Caco-2 (cell line): ENCODE measurements at regions not wholly inside any gene's neighbourhood (a gene's known extent, or its start where the extent isn't known, plus 50 kb on each side); places are given as distances from the start of the nearest gene placed in this dataset.

ENCODE experiments used
- BruUV-seq: library from RNA; stranded (reverse); fragments of 400-500 nt; replicated peaks from 2 replicates; lab custom pipeline; 2021; lab: Mats Ljungman, UMichigan
- CTCF ChIA-PET: fragments of 300-600 bp; sonication (Branson Sonifier 250); formaldehyde crosslinking; loops from one replicate; lab custom pipeline; 2022; ENCODE audit warnings: antibody characterized with exemption; lab: Charles Lee
- POLR2A ChIA-PET: fragments of 300-600 bp; sonication (Branson Sonifier 250); formaldehyde crosslinking; loops from one replicate; lab custom pipeline; 2022; ENCODE audit warnings: antibody characterized with exemption; lab: Charles Lee
- DNase-seq, 2 experiments: peaks; one replicate each; pipeline versions ENCODE4 v3.0.0 to v3.0.0-alpha.2; 2020 to 2022
- H3K27me3 ChIP-seq: replicated peaks from 2 replicates; pipeline ENCODE4 v1.6.0; 2011; ENCODE audit warnings: low read length; ENCODE audit not compliant: control insufficient read depth, insufficient read depth
- H3K36me3 ChIP-seq: 2 replicates; pipeline ENCODE4 v1.5.1; 2011; ENCODE audit warnings: low read length; ENCODE audit not compliant: control insufficient read depth, insufficient read depth
- H3K4me1 ChIP-seq: fragments of 250-450 bp; sonication (Bioruptor Pico); 2 replicates; pipeline ENCODE4 v1.5.1; 2020; ENCODE audit warnings: mild to moderate bottlenecking
- H3K4me3 ChIP-seq: 2 replicates; pipeline ENCODE4 v1.5.1; 2011; ENCODE audit warnings: low read depth, mild to moderate bottlenecking, control low read depth, low read length
- H3K9me3 ChIP-seq: fragments of 250-450 bp; sonication (Bioruptor Pico); 2 replicates; pipeline ENCODE4 v1.5.1; 2020; ENCODE audit warnings: mild to moderate bottlenecking, moderate library complexity
- H3K27ac Mint-ChIP-seq: one replicate; pipeline ENCODE4 v1.8.0; 2022; ENCODE audit warnings: mixed read lengths; ENCODE audit not compliant: unreplicated experiment
- H3K27me3 Mint-ChIP-seq: one replicate; pipeline ENCODE4 v1.8.0; 2022; ENCODE audit warnings: mixed read lengths; ENCODE audit not compliant: insufficient read depth, unreplicated experiment
- H3K36me3 Mint-ChIP-seq: one replicate; pipeline ENCODE4 v1.8.0; 2022; ENCODE audit warnings: mild to moderate bottlenecking, mixed read lengths; ENCODE audit not compliant: insufficient read depth, unreplicated experiment
- H3K4me1 Mint-ChIP-seq: one replicate; pipeline ENCODE4 v1.8.0; 2022; ENCODE audit warnings: low read depth, mixed read lengths; ENCODE audit not compliant: unreplicated experiment
- H3K4me3 Mint-ChIP-seq: one replicate; pipeline ENCODE4 v1.8.0; 2022; ENCODE audit warnings: mild to moderate bottlenecking, moderate library complexity, mixed read lengths; ENCODE audit not compliant: unreplicated experiment
- H3K9me3 Mint-ChIP-seq: one replicate; pipeline ENCODE4 v1.8.0; 2022; ENCODE audit warnings: mixed read lengths; ENCODE audit not compliant: unreplicated experiment
- CTCF ChIP-seq, 2 experiments: fragments of 200-600 bp in 1 of 2; IDR thresholded peaks; 1 replicate in 1 of 2; 2 replicates in 1 of 2; pipeline versions ENCODE4 v1.5.1 to v1.8.0; 2011 to 2022; ENCODE audit warnings: antibody characterized with exemption in 1 of 2, control low read depth in 1 of 2, inconsistent platforms in 1 of 2, low read depth in 1 of 2, low read length in 1 of 2, mild to moderate bottlenecking in 1 of 2, moderate library complexity in 1 of 2; ENCODE audit not compliant: insufficient read depth in 1 of 2, severe bottlenecking in 1 of 2, unreplicated experiment in 1 of 2
- intact Hi-C: fragments of 100-400 bp; cut with micrococcal nuclease; formaldehyde crosslinking; loops from one replicate; pipeline ENCODE4 v1.10.0; 2022; ENCODE audit not compliant: unreplicated experiment

GRCh38 chr1:219430419-219430818, 182.5 kb downstream of the ZC3H11B start:
- no peak overlapping the region for H3K4me3 Mint-ChIP-seq
- no peak for TF ChIP-seq CTCF (IDR thresholded peaks at IDR 0.05; ENCODE audit: insufficient read depth in 1 of 2, low read depth in 1 of 2, low read length in 1 of 2, severe bottlenecking in 1 of 2, unreplicated experiment in 1 of 2)
- H3K9me3 Mint-ChIP-seq: no peaks in the 10 kb centered on the region
- H3K9me3 ChIP-seq: no peaks in the 10 kb centered on the region
- no peak overlapping the region for H3K4me3 ChIP-seq
- DNase-seq: no peak
- CTCF ChIA-PET: no interaction called here
- H3K36me3 Mint-ChIP-seq: no peaks in the 10 kb centered on the region
- intact Hi-C loops: no loop called here
- no peaks in the 10 kb centered on the region for H3K36me3 ChIP-seq
- POLR2A ChIA-PET: no interaction called here
- H3K27me3 ChIP-seq: no peaks in the 10 kb centered on the region
- H3K4me1 Mint-ChIP-seq: no peaks in the 10 kb centered on the region
- no peaks in the 10 kb centered on the region for H3K4me1 ChIP-seq
- H3K27ac Mint-ChIP-seq: no peak overlapping the region
- no peaks in the 10 kb centered on the region for H3K27me3 Mint-ChIP-seq
- no TSS peak for BruUV-seq

- Mint-ChIP-seq H3K9me3 (no peaks in the 10 kb centered on the region), H3K27me3 (no peaks in the 10 kb centered on the region), H3K4me1 (no peaks in the 10 kb centered on the region), H3K27ac (no peak overlapping the region), H3K4me3 (no peak overlapping the region), H3K36me3 (no peaks in the 10 kb centered on the region)
- CTCF ChIA-PET: no interaction called here
- no peak for TF ChIP-seq CTCF (IDR thresholded peaks at IDR 0.05; ENCODE audit: insufficient read depth in 1 of 2, low read depth in 1 of 2, low read length in 1 of 2, severe bottlenecking in 1 of 2, unreplicated experiment in 1 of 2)
- H3K9me3 ChIP-seq: no peaks in the 10 kb centered on the region
- POLR2A ChIA-PET: no interaction called here
- no peak overlapping the region for H3K4me3 ChIP-seq
- intact Hi-C loops: no loop called here
- no peak for DNase-seq
- no TSS peak for BruUV-seq
- no peaks in the 10 kb centered on the region for H3K27me3 ChIP-seq
- no peaks in the 10 kb centered on the region for H3K4me1 ChIP-seq
- H3K36me3 ChIP-seq: no peaks in the 10 kb centered on the region
Observed at GRCh38 chr1:219428651-219429050, 184.3 kb downstream of the ZC3H11B start.

GRCh38 chr1:219427989-219428388, 184.9 kb downstream of the ZC3H11B start:
- intact Hi-C loops: no loop called here
- H3K36me3 Mint-ChIP-seq: no peaks in the 10 kb centered on the region
- H3K27me3 Mint-ChIP-seq: no peaks in the 10 kb centered on the region
- CTCF ChIA-PET: no interaction called here
- no peak overlapping the region for H3K4me3 ChIP-seq
- no peaks in the 10 kb centered on the region for H3K9me3 ChIP-seq
- no peaks in the 10 kb centered on the region for H3K4me1 ChIP-seq
- no peak overlapping the region for H3K27ac Mint-ChIP-seq
- no peaks in the 10 kb centered on the region for H3K36me3 ChIP-seq
- no peaks in the 10 kb centered on the region for H3K4me1 Mint-ChIP-seq
- POLR2A ChIA-PET: no interaction called here
- DNase-seq: no peak
- H3K9me3 Mint-ChIP-seq: no peaks in the 10 kb centered on the region
- no peak overlapping the region for H3K4me3 Mint-ChIP-seq
- no peak for TF ChIP-seq CTCF (IDR thresholded peaks at IDR 0.05; ENCODE audit: insufficient read depth in 1 of 2, low read depth in 1 of 2, low read length in 1 of 2, severe bottlenecking in 1 of 2, unreplicated experiment in 1 of 2)
- H3K27me3 ChIP-seq: no peaks in the 10 kb centered on the region
- no TSS peak for BruUV-seq
